OCI-LY7 (cell line): ENCODE measurements at regions not wholly inside any gene's neighbourhood (a gene's known extent, or its start where the extent isn't known, plus 50 kb on each side); places are given as distances from the start of the nearest gene placed in this dataset.

Experiments used
- CTCF ChIP-seq: fragments of 200-600 bp; sonication (generic); conservative IDR thresholded peaks from 2 replicates; pipeline ENCODE4 v1.5.1; 2014; ENCODE audit warnings: mild to moderate bottlenecking, antibody characterized with exemption, low read length, moderate library complexity, mixed read lengths
- EZH2phosphoT487 ChIP-seq: fragments of 200-600 bp; sonication (generic); IDR thresholded peaks from 2 replicates; pipeline ENCODE4 v1.6.1; 2018; ENCODE audit warnings: low read depth, borderline replicate concordance, mild to moderate bottlenecking, mixed run types, antibody characterized with exemption, low read length, moderate library complexity, mixed read lengths

GRCh38 chr2:60116161-60116875 lies 437.1 kb downstream of the BCL11A start:
- TF ChIP-seq CTCF: no peak
- TF ChIP-seq EZH2phosphoT487: no peak
